Hepatic stellate cell (primary cell): ENCODE measurements at regions not wholly inside any gene's neighbourhood (a gene's known extent, or its start where the extent isn't known, plus 50 kb on each side); places are given as distances from the start of the nearest gene placed in this dataset.

Source experiments
- DNase-seq: peaks from one replicate; pipeline ENCODE4 v3.0.0; 2011; ENCODE audit warnings: low spot score

- DNase-seq, result no peak
These were observed 1113.5 kb upstream of the AUTS2 start for GRCh38 chr7:68484731-68485130.

- DNase-seq, result no peak
These were observed 1112.9 kb upstream of the AUTS2 start for GRCh38 chr7:68485253-68485917.

GRCh38 chr7:68488341-68489060 is 1109.8 kb upstream of the AUTS2 start:
- no peak for DNase-seq

GRCh38 chr7:68491523-68492358 is 1106.5 kb upstream of the AUTS2 start:
- DNase-seq, result no peak

- no peak for DNase-seq
These were observed 1106.0 kb upstream of the AUTS2 start for GRCh38 chr7:68492359-68492690.

GRCh38 chr7:68503400-68503799 is 1094.9 kb upstream of the AUTS2 start:
- no peak for DNase-seq

GRCh38 chr7:68504716-68505115 is 1093.6 kb upstream of the AUTS2 start:
- no peak for DNase-seq

- no peak for DNase-seq
These were observed 1092.6 kb upstream of the AUTS2 start for GRCh38 chr7:68505721-68506120.

- no peak for DNase-seq
These were observed 1090.6 kb upstream of the AUTS2 start for GRCh38 chr7:68507668-68508067.

- no peak for DNase-seq
These were observed 1089.2 kb upstream of the AUTS2 start for GRCh38 chr7:68509054-68509453.

GRCh38 chr7:68509603-68510002 is 1088.7 kb upstream of the AUTS2 start:
- DNase-seq, result no peak

GRCh38 chr7:68511281-68511680 is 1087.0 kb upstream of the AUTS2 start:
- DNase-seq, result no peak

GRCh38 chr7:68512466-68512865 is 1085.8 kb upstream of the AUTS2 start:
- no peak for DNase-seq

- DNase-seq, result no peak
These were observed 1080.2 kb upstream of the AUTS2 start for GRCh38 chr7:68518060-68518459.

GRCh38 chr7:68524126-68524525 is 1074.1 kb upstream of the AUTS2 start:
- DNase-seq, result no peak

GRCh38 chr7:68529221-68529620 is 1069.1 kb upstream of the AUTS2 start:
- DNase-seq, result no peak

- no peak for DNase-seq
These were observed 1063.0 kb upstream of the AUTS2 start for GRCh38 chr7:68535266-68535665.

- no peak for DNase-seq
These were observed 1061.1 kb upstream of the AUTS2 start for GRCh38 chr7:68537051-68537773.

- no peak for DNase-seq
These were observed 1060.6 kb upstream of the AUTS2 start for GRCh38 chr7:68537774-68538071.

- no peak for DNase-seq
These were observed 1055.4 kb upstream of the AUTS2 start for GRCh38 chr7:68542831-68543230.

GRCh38 chr7:68544851-68545250 is 1053.4 kb upstream of the AUTS2 start:
- DNase-seq, result no peak

- no peak for DNase-seq
These were observed 1051.1 kb upstream of the AUTS2 start for GRCh38 chr7:68547181-68547580.

- DNase-seq, result no peak
These were observed 1050.5 kb upstream of the AUTS2 start for GRCh38 chr7:68547799-68548198.
